ENCODE measurements at regions not wholly inside any gene's neighbourhood (a gene's known extent, or its start where the extent isn't known, plus 50 kb on each side); places are given as distances from the start of the nearest gene placed in this dataset.

- H3K4me1 Mint-ChIP-seq: no peaks in the 10 kb centered on the region
- no peaks in the 10 kb centered on the region for H3K4me1 ChIP-seq (ENCODE audit: control insufficient read depth, insufficient read depth, low read length, poor library complexity, severe bottlenecking)
- DNase-seq: no peak
Observed at GRCh38 chr1:81023187-81023724, 777.5 kb upstream of the ADGRL2 start.

GRCh38 chr1:81021134-81021533, 779.6 kb upstream of the ADGRL2 start:
- H3K9me3 Mint-ChIP-seq: peaks cover 3 to 32% (median 10%) of the 10 kb centered on the region in 7 donors
- no peaks in the 10 kb centered on the region for H3K4me1 Mint-ChIP-seq
- ATAC-seq (ENCODE audit: low read depth in 2 of 2): no peak

More at GRCh38 chr1:81023187-81023724, 777.5 kb upstream of the ADGRL2 start:
- H3K36me3 ChIP-seq (ENCODE audit: control insufficient read depth, insufficient read depth, low read length): no peaks in the 10 kb centered on the region
- H3K27me3 ChIP-seq (ENCODE audit: control insufficient read depth, insufficient read depth, low read length): no peaks in the 10 kb centered on the region
- H3K27ac ChIP-seq (ENCODE audit: insufficient read depth, low read length, poor library complexity, severe bottlenecking): no peak overlapping the region
- H3K36me3 Mint-ChIP-seq: no peaks in the 10 kb centered on the region
- no peak overlapping the region for H3K4me3 ChIP-seq (ENCODE audit: low read depth, low read length)
- H3K27me3 Mint-ChIP-seq: no peaks in the 10 kb centered on the region
- H3K9me3 ChIP-seq (ENCODE audit: control insufficient read depth in 2 of 2, low read length in 2 of 2): peaks cover 0 to 2% of the 10 kb centered on the region in 2 experiments
- H3K4me3 Mint-ChIP-seq: no peak overlapping the region
- H3K27ac Mint-ChIP-seq: no peak overlapping the region
- no peak for ATAC-seq (ENCODE audit: low read depth in 2 of 2)
- H3K9me3 Mint-ChIP-seq: peaks cover 0 to 18% (median 8%) of the 10 kb centered on the region in 7 donors

GRCh38 chr1:81020506-81020905, 780.2 kb upstream of the ADGRL2 start:
- Mint-ChIP-seq H3K36me3 (no peaks in the 10 kb centered on the region), H3K4me1 (no peaks in the 10 kb centered on the region), H3K4me3 (no peak overlapping the region), H3K9me3 (peaks cover 3 to 30% (median 6%) of the 10 kb centered on the region in 7 donors), H3K27ac (no peak overlapping the region), H3K27me3 (no peaks in the 10 kb centered on the region)
- Histone ChIP-seq H3K4me1 (ENCODE audit: control insufficient read depth, insufficient read depth, low read length, poor library complexity, severe bottlenecking) (no peaks in the 10 kb centered on the region), H3K27me3 (ENCODE audit: control insufficient read depth, insufficient read depth, low read length) (no peaks in the 10 kb centered on the region), H3K9me3 (ENCODE audit: control insufficient read depth in 2 of 2, low read length in 2 of 2) (peaks cover 0 to 2% of the 10 kb centered on the region in 2 experiments), H3K36me3 (ENCODE audit: control insufficient read depth, insufficient read depth, low read length) (no peaks in the 10 kb centered on the region), H3K27ac (ENCODE audit: insufficient read depth, low read length, poor library complexity, severe bottlenecking) (no peak overlapping the region), H3K4me3 (ENCODE audit: low read depth, low read length) (no peak overlapping the region)
- ATAC-seq (ENCODE audit: low read depth in 2 of 2) (no peak), DNase-seq (no peak)

More at GRCh38 chr1:81021134-81021533, 779.6 kb upstream of the ADGRL2 start:
- Mint-ChIP-seq H3K36me3 (no peaks in the 10 kb centered on the region), H3K4me3 (no peak overlapping the region), H3K27ac (no peak overlapping the region), H3K27me3 (no peaks in the 10 kb centered on the region)
- no peak for DNase-seq
- Histone ChIP-seq H3K4me1 (ENCODE audit: control insufficient read depth, insufficient read depth, low read length, poor library complexity, severe bottlenecking) (no peaks in the 10 kb centered on the region), H3K27me3 (ENCODE audit: control insufficient read depth, insufficient read depth, low read length) (no peaks in the 10 kb centered on the region), H3K9me3 (ENCODE audit: control insufficient read depth in 2 of 2, low read length in 2 of 2) (peaks cover 0 to 2% of the 10 kb centered on the region in 2 experiments), H3K36me3 (ENCODE audit: control insufficient read depth, insufficient read depth, low read length) (no peaks in the 10 kb centered on the region), H3K27ac (ENCODE audit: insufficient read depth, low read length, poor library complexity, severe bottlenecking) (no peak overlapping the region), H3K4me3 (ENCODE audit: low read depth, low read length) (no peak overlapping the region)

- H3K4me1 Mint-ChIP-seq: no peaks in the 10 kb centered on the region
- Histone ChIP-seq H3K9me3 (ENCODE audit: control insufficient read depth in 2 of 2, low read length in 2 of 2) (peaks cover 0 to 14% of the 10 kb centered on the region in 2 experiments), H3K27ac (ENCODE audit: insufficient read depth, low read length, poor library complexity, severe bottlenecking) (no peak overlapping the region), H3K36me3 (ENCODE audit: control insufficient read depth, insufficient read depth, low read length) (no peaks in the 10 kb centered on the region), H3K4me3 (ENCODE audit: low read depth, low read length) (no peak overlapping the region), H3K27me3 (ENCODE audit: control insufficient read depth, insufficient read depth, low read length) (no peaks in the 10 kb centered on the region), H3K4me1 (ENCODE audit: control insufficient read depth, insufficient read depth, low read length, poor library complexity, severe bottlenecking) (no peaks in the 10 kb centered on the region)
- H3K9me3 Mint-ChIP-seq: peaks cover 0 to 20% (median 4%) of the 10 kb centered on the region in 7 donors
- DNase-seq (no peak), ATAC-seq (ENCODE audit: low read depth in 2 of 2) (no peak)
- H3K27ac Mint-ChIP-seq: no peak overlapping the region
- no peaks in the 10 kb centered on the region for H3K27me3 Mint-ChIP-seq
- H3K36me3 Mint-ChIP-seq: no peaks in the 10 kb centered on the region
- H3K4me3 Mint-ChIP-seq: no peak overlapping the region
Observed at GRCh38 chr1:81010126-81010525, 790.6 kb upstream of the ADGRL2 start.

- Histone ChIP-seq H3K4me1 (ENCODE audit: control insufficient read depth, insufficient read depth, low read length, poor library complexity, severe bottlenecking) (no peaks in the 10 kb centered on the region), H3K27ac (ENCODE audit: insufficient read depth, low read length, poor library complexity, severe bottlenecking) (no peak overlapping the region), H3K4me3 (ENCODE audit: low read depth, low read length) (no peak overlapping the region), H3K36me3 (ENCODE audit: control insufficient read depth, insufficient read depth, low read length) (no peaks in the 10 kb centered on the region), H3K9me3 (ENCODE audit: control insufficient read depth in 2 of 2, low read length in 2 of 2) (peaks cover 0 to 14% of the 10 kb centered on the region in 2 experiments), H3K27me3 (ENCODE audit: control insufficient read depth, insufficient read depth, low read length) (no peaks in the 10 kb centered on the region)
- no peaks in the 10 kb centered on the region for H3K36me3 Mint-ChIP-seq
- H3K27me3 Mint-ChIP-seq: no peaks in the 10 kb centered on the region
- H3K9me3 Mint-ChIP-seq: peaks cover 0 to 21% (median 5%) of the 10 kb centered on the region in 7 donors
- H3K27ac Mint-ChIP-seq: no peak overlapping the region
- DNase-seq (no peak), ATAC-seq (ENCODE audit: low read depth in 2 of 2) (no peak)
- H3K4me3 Mint-ChIP-seq: no peak overlapping the region
- H3K4me1 Mint-ChIP-seq: no peaks in the 10 kb centered on the region
Observed at GRCh38 chr1:81008293-81008692, 792.4 kb upstream of the ADGRL2 start.

GRCh38 chr1:81007024-81007423, 793.7 kb upstream of the ADGRL2 start:
- Mint-ChIP-seq H3K4me1 (no peaks in the 10 kb centered on the region), H3K36me3 (no peaks in the 10 kb centered on the region)

GRCh38 chr1:81006502-81006901, 794.2 kb upstream of the ADGRL2 start:
- no peaks in the 10 kb centered on the region for H3K36me3 ChIP-seq (ENCODE audit: control insufficient read depth, insufficient read depth, low read length)
- no peak overlapping the region for H3K4me3 Mint-ChIP-seq
- no peak overlapping the region for H3K27ac ChIP-seq (ENCODE audit: insufficient read depth, low read length, poor library complexity, severe bottlenecking)
- H3K9me3 Mint-ChIP-seq: peaks cover 2 to 25% (median 6%) of the 10 kb centered on the region in 7 donors
- no peaks in the 10 kb centered on the region for H3K36me3 Mint-ChIP-seq
- H3K4me1 Mint-ChIP-seq: no peaks in the 10 kb centered on the region
- no peak for DNase-seq
- no peak overlapping the region for H3K27ac Mint-ChIP-seq
- no peaks in the 10 kb centered on the region for H3K27me3 ChIP-seq (ENCODE audit: control insufficient read depth, insufficient read depth, low read length)
- no peak for ATAC-seq (ENCODE audit: low read depth in 2 of 2)
- no peak overlapping the region for H3K4me3 ChIP-seq (ENCODE audit: low read depth, low read length)
- peaks cover 2 to 14% of the 10 kb centered on the region in 2 experiments for H3K9me3 ChIP-seq (ENCODE audit: control insufficient read depth in 2 of 2, low read length in 2 of 2)
- H3K27me3 Mint-ChIP-seq: no peaks in the 10 kb centered on the region
- no peaks in the 10 kb centered on the region for H3K4me1 ChIP-seq (ENCODE audit: control insufficient read depth, insufficient read depth, low read length, poor library complexity, severe bottlenecking)

More at GRCh38 chr1:81007024-81007423, 793.7 kb upstream of the ADGRL2 start:
- no peaks in the 10 kb centered on the region for H3K27me3 ChIP-seq (ENCODE audit: control insufficient read depth, insufficient read depth, low read length)
- no peaks in the 10 kb centered on the region for H3K36me3 ChIP-seq (ENCODE audit: control insufficient read depth, insufficient read depth, low read length)
- Mint-ChIP-seq H3K27me3 (no peaks in the 10 kb centered on the region), H3K9me3 (peaks cover 2 to 25% (median 6%) of the 10 kb centered on the region in 7 donors), H3K27ac (no peak overlapping the region), H3K4me3 (no peak overlapping the region)
- DNase-seq (no peak), ATAC-seq (ENCODE audit: low read depth in 2 of 2) (no peak)
- no peaks in the 10 kb centered on the region for H3K4me1 ChIP-seq (ENCODE audit: control insufficient read depth, insufficient read depth, low read length, poor library complexity, severe bottlenecking)
- H3K9me3 ChIP-seq (ENCODE audit: control insufficient read depth in 2 of 2, low read length in 2 of 2): peaks cover under 1 to 14% of the 10 kb centered on the region in 2 experiments
- H3K27ac ChIP-seq (ENCODE audit: insufficient read depth, low read length, poor library complexity, severe bottlenecking): no peak overlapping the region
- H3K4me3 ChIP-seq (ENCODE audit: low read depth, low read length): no peak overlapping the region

GRCh38 chr1:81004011-81004410, 796.7 kb upstream of the ADGRL2 start:
- H3K9me3 Mint-ChIP-seq: peaks cover 2 to 23% (median 9%) of the 10 kb centered on the region in 7 donors
- no peak overlapping the region for H3K4me3 ChIP-seq (ENCODE audit: low read depth, low read length)

More at GRCh38 chr1:81004011-81004410, 796.7 kb upstream of the ADGRL2 start:
- Histone ChIP-seq H3K27me3 (ENCODE audit: control insufficient read depth, insufficient read depth, low read length) (no peaks in the 10 kb centered on the region), H3K9me3 (ENCODE audit: control insufficient read depth in 2 of 2, low read length in 2 of 2) (peaks cover 4 to 14% of the 10 kb centered on the region in 2 experiments), H3K27ac (ENCODE audit: insufficient read depth, low read length, poor library complexity, severe bottlenecking) (no peak overlapping the region), H3K36me3 (ENCODE audit: control insufficient read depth, insufficient read depth, low read length) (no peaks in the 10 kb centered on the region), H3K4me1 (ENCODE audit: control insufficient read depth, insufficient read depth, low read length, poor library complexity, severe bottlenecking) (no peaks in the 10 kb centered on the region)
- H3K4me3 Mint-ChIP-seq: no peak overlapping the region
- no peak for DNase-seq
- no peaks in the 10 kb centered on the region for H3K27me3 Mint-ChIP-seq
- no peaks in the 10 kb centered on the region for H3K4me1 Mint-ChIP-seq
- H3K27ac Mint-ChIP-seq: no peak overlapping the region
- ATAC-seq (ENCODE audit: low read depth in 2 of 2): no peak
- H3K36me3 Mint-ChIP-seq: no peaks in the 10 kb centered on the region
